ENCODE measurements at regions not wholly inside any gene's neighbourhood (a gene's known extent, or its start where the extent isn't known, plus 50 kb on each side); places are given as distances from the start of the nearest gene placed in this dataset.

- Histone ChIP-seq H3K4me3 (ENCODE audit: low read length) (no peak overlapping the region), H3K4me2 (ENCODE audit: low read length) (no peak overlapping the region), H3K9me2 (replicated peaks; ENCODE audit: control insufficient read depth, low read length) (no peaks in the 10 kb centered on the region), H3K9me3 (ENCODE audit: control insufficient read depth, insufficient read depth, low read length) (no peaks in the 10 kb centered on the region), H4K20me1 (ENCODE audit: control insufficient read depth, insufficient read depth, low read depth, low read length) (no peaks in the 10 kb centered on the region), H3K4me1 (ENCODE audit: control insufficient read depth, low read length) (no peaks in the 10 kb centered on the region), H3K36me3 (ENCODE audit: control insufficient read depth, low read length) (no peaks in the 10 kb centered on the region), H3K79me2 (ENCODE audit: control insufficient read depth, low read length) (no peaks in the 10 kb centered on the region), H3F3A (ENCODE audit: control insufficient read depth, insufficient read depth) (no peaks in the 10 kb centered on the region), H3K27ac (ENCODE audit: low read depth, low read length) (no peak overlapping the region), H3K27me3 (ENCODE audit: control insufficient read depth, low read length) (no peaks in the 10 kb centered on the region)
- no peak for TF ChIP-seq EZH2phosphoT487 (IDR thresholded peaks at IDR 0.05; ENCODE audit: borderline replicate concordance, low read length)
- TF ChIP-seq, protein P1, sequence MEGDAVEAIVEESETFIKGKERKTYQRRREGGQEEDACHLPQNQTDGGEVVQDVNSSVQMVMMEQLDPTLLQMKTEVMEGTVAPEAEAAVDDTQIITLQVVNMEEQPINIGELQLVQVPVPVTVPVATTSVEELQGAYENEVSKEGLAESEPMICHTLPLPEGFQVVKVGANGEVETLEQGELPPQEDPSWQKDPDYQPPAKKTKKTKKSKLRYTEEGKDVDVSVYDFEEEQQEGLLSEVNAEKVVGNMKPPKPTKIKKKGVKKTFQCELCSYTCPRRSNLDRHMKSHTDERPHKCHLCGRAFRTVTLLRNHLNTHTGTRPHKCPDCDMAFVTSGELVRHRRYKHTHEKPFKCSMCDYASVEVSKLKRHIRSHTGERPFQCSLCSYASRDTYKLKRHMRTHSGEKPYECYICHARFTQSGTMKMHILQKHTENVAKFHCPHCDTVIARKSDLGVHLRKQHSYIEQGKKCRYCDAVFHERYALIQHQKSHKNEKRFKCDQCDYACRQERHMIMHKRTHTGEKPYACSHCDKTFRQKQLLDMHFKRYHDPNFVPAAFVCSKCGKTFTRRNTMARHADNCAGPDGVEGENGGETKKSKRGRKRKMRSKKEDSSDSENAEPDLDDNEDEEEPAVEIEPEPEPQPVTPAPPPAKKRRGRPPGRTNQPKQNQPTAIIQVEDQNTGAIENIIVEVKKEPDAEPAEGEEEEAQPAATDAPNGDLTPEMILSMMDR (IDR thresholded peaks at IDR 0.05; ENCODE audit: low read depth, low read length, poor library complexity, severe bottlenecking), result no peak
Observed at GRCh38 chr2:128692895-128693742, 374.5 kb upstream of the HS6ST1 start.

DNA sequence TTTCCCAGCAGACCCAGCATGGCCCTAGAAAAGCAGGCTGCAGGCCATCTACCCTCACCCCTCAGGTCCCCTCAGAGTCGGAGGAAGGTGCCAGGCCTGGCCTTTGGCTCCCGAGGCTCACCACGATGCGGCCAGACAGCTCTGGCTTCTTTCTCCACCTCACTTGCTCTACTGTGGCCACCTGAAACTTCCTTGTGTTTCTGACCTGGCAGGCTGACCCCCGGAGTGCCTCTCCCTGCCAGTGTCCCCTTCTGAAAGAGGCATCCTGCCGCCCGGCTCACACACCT, 375.0 kb upstream of the HS6ST1 start:
- H3K4me3 ChIP-seq (ENCODE audit: low read length), result no peak overlapping the region
- no peak overlapping the region for H3K27ac ChIP-seq (ENCODE audit: low read depth, low read length)
- no peaks in the 10 kb centered on the region for H3K27me3 ChIP-seq (ENCODE audit: control insufficient read depth, low read length)
- H3K9me3 ChIP-seq (ENCODE audit: control insufficient read depth, insufficient read depth, low read length), result no peaks in the 10 kb centered on the region
- no peaks in the 10 kb centered on the region for H3K79me2 ChIP-seq (ENCODE audit: control insufficient read depth, low read length)
- no peaks in the 10 kb centered on the region for H4K20me1 ChIP-seq (ENCODE audit: control insufficient read depth, insufficient read depth, low read depth, low read length)
- no peaks in the 10 kb centered on the region for H3K9me2 ChIP-seq (replicated peaks; ENCODE audit: control insufficient read depth, low read length)
- no peak overlapping the region for H3K4me2 ChIP-seq (ENCODE audit: low read length)
- H3K4me1 ChIP-seq (ENCODE audit: control insufficient read depth, low read length), result no peaks in the 10 kb centered on the region
- no peaks in the 10 kb centered on the region for H3K36me3 ChIP-seq (ENCODE audit: control insufficient read depth, low read length)
- no peak for TF ChIP-seq EZH2phosphoT487 (IDR thresholded peaks at IDR 0.05; ENCODE audit: borderline replicate concordance, low read length)
- TF ChIP-seq, protein P1 (IDR thresholded peaks at IDR 0.05; ENCODE audit: low read depth, low read length, poor library complexity, severe bottlenecking), result no peak
- no peaks in the 10 kb centered on the region for H3F3A ChIP-seq (ENCODE audit: control insufficient read depth, insufficient read depth)

- Histone ChIP-seq H3F3A (ENCODE audit: control insufficient read depth, insufficient read depth) (no peaks in the 10 kb centered on the region), H3K9me2 (replicated peaks; ENCODE audit: control insufficient read depth, low read length) (no peaks in the 10 kb centered on the region), H3K36me3 (ENCODE audit: control insufficient read depth, low read length) (no peaks in the 10 kb centered on the region), H3K4me3 (ENCODE audit: low read length) (no peak overlapping the region), H3K9me3 (ENCODE audit: control insufficient read depth, insufficient read depth, low read length) (no peaks in the 10 kb centered on the region), H3K4me2 (ENCODE audit: low read length) (no peak overlapping the region), H3K4me1 (ENCODE audit: control insufficient read depth, low read length) (no peaks in the 10 kb centered on the region), H4K20me1 (ENCODE audit: control insufficient read depth, insufficient read depth, low read depth, low read length) (no peaks in the 10 kb centered on the region), H3K27ac (ENCODE audit: low read depth, low read length) (no peak overlapping the region), H3K79me2 (ENCODE audit: control insufficient read depth, low read length) (no peaks in the 10 kb centered on the region), H3K27me3 (ENCODE audit: control insufficient read depth, low read length) (no peaks in the 10 kb centered on the region)
- no peak for TF ChIP-seq EZH2phosphoT487 (IDR thresholded peaks at IDR 0.05; ENCODE audit: borderline replicate concordance, low read length)
- TF ChIP-seq, protein P1 (IDR thresholded peaks at IDR 0.05; ENCODE audit: low read depth, low read length, poor library complexity, severe bottlenecking), result no peak
Observed at GRCh38 chr2:128695646-128696220, 377.1 kb upstream of the HS6ST1 start.

Measured in DOHH2 (cell line).